HG03342 (cell line): ENCODE measurements at regions not wholly inside any gene's neighbourhood (a gene's known extent, or its start where the extent isn't known, plus 50 kb on each side); places are given as distances from the start of the nearest gene placed in this dataset.
"Not testable (repeated sequence)": the region's sequence is repeated elsewhere in the genome, so short reads cannot be mapped to it uniquely, and the experiment has no call there.

Experiments used
- ATAC-seq: cut with Tn5 transposase; IDR thresholded peaks from one replicate; pipeline ENCODE4 v1.9.1; 2021; ENCODE audit warnings: mild to moderate bottlenecking, moderate library complexity; ENCODE audit not compliant: unreplicated experiment

DNA sequence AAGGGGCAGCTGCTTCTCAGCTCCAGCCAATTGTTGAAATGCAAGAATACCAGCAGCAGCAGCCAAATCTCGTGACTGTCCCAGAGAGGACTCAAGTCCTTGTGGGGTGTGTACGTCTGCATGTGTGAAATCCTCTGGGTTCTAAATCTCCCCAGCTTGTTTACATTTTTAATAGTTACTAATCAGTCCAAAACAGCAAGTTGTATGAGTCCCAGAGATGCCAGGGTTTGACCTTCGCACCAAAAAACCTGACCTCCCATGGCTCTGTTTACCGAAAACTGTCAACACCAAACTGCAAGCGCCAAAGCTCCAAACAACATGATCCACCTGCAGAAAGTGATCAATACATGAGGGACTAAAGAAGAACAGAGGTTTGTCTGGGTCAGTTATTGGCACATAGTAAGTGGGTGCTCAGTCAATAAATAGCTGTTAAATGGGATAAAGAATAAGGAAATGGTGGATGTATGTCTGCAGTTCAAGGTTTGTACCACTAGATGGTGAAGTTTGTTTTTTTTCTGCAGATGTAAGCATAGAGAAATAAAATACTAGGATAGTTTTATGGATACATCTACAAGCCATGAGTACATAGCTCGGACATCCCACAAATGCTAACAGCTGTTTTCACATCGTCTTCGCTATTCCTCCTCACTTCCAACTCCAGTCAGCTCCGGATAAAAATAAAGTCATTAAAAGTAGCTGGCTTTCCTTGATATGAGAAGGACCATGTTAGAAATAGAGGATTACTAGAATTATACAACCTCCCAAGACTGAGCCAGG is 85.3 kb upstream of the ADRB2 start:
- peak; percentile 49 for ATAC-seq

- ATAC-seq, result not testable (repeated sequence)
Measured at GRCh38 chr5:148741766-148742165, 84.6 kb upstream of the ADRB2 start.

- not testable (repeated sequence) for ATAC-seq
Measured at GRCh38 chr5:148744380-148744779, 82.0 kb upstream of the ADRB2 start.

GRCh38 chr5:148746826-148747535 is 79.4 kb upstream of the ADRB2 start:
- peak; percentile 91 for ATAC-seq

GRCh38 chr5:148747536-148747906 is 78.9 kb upstream of the ADRB2 start:
- no peak for ATAC-seq

- no peak for ATAC-seq
Measured at GRCh38 chr5:148748702-148749392, 77.6 kb upstream of the ADRB2 start.

DNA sequence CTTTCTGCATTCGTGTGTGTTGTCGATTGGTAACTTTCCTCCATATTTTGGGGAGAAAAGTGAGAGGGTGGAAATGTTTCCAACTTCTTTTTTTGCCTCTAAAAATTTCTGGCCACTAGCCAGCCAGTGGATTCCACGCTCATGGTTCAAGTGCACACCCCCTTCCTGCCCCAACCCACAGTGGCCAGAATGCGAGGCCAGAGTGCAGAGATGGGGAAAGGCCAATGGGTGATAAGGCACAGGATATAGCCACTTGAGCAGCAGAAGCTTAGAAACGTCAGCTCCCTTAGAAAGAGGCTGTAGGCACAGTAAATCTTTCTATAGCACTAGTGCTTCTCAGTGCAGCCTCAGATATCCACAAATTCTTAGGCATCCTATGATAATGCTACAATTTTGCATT is 75.8 kb upstream of the ADRB2 start:
- ATAC-seq, result no peak

DNA sequence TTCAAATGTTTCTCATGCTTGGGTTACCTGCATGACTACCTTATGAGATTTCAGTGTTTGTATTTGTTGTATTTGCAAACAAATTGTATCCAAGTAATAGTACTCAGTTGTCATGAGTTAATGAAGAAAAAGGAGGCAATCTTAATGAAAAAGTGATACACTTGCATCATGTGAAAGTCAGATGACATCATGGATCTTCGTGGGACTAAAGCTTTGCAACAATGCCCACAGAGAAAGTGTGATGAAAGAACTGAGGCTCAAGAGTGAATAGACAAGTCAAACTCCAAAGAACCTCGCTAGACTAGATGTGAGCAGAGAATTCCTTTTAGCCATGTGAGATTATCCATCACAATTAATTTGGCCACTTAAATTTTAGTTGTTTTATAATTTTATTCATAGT is 75.4 kb upstream of the ADRB2 start:
- no peak for ATAC-seq

GRCh38 chr5:148752375-148752774 is 74.0 kb upstream of the ADRB2 start:
- ATAC-seq, result not testable (repeated sequence)

DNA sequence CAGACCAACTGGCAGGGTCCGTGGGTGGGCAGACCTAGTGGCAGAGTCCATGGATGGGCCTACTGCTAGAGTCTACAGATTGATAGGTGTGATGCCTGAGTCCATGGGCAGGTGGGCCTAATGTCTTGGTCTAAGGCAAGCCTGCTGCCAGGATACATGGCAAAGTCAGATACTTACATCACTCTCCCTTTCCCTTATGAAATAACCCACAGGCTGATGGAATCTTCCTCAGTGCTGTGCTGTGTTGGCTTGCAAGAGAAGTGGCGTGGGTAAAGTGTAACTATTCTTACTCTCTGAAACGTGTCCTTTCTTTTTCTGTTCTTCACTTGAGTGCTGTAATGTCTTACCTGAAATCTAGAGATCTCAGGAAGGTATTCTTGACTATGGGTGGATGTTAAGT is 67.3 kb upstream of the ADRB2 start:
- ATAC-seq, result no peak

DNA sequence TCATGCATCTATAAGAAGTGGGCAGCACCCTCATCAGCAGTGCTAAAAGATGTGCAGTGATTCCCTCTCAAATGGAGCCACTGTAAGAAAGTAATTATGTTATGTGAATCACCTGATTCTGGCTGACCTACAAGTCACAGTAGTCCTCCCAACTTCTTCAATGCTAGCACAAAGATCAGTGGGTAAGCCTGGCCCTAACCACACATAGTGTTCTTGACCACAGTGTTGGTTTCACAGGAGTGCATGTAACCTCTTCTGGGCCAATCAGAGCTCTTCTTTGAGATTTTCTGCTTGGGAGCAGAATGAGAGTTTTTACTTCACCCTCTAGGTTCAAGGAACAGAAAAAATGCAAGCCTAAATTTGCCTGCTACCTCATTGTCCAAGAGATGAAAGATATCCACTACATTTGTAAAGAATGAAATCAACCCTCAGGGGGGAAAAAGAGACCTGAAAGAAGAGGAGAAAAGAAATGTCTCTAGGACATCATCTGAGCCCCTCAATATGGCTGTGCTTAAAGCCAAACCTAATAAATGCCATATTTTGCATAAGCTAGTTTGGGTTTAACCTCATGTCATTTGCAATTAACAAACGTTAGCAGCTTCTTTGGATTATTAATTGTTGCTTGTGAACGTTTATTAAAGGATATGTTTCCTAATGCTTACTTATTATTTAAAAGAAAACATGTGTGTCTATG is 65.3 kb upstream of the ADRB2 start:
- peak; percentile 100 for ATAC-seq

- no peak for ATAC-seq
Measured at GRCh38 chr5:148763996-148764395, 62.4 kb upstream of the ADRB2 start.

DNA sequence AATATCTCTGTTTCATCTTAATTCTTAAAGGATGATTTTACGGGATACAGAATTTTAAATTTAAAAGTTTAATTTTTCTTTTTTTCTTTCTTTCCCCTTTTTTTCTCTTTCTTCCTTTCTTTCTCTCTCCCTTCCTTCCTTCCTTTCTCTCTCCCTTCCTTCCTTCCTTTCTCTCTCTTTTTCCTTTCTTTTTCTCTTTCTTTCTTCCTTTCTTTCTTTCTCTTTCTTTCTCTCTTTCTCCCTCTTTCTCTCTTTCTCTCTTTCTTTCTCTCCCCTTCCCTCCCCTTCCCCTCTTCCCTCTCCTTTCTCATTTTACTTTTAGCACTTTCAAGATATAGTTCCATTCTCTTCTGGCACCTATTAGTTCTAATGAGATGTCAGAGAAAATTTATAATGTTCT is 61.4 kb upstream of the ADRB2 start:
- ATAC-seq, result no peak

- ATAC-seq, result no peak
Measured at GRCh38 chr5:148768806-148769415, 57.5 kb upstream of the ADRB2 start.

DNA sequence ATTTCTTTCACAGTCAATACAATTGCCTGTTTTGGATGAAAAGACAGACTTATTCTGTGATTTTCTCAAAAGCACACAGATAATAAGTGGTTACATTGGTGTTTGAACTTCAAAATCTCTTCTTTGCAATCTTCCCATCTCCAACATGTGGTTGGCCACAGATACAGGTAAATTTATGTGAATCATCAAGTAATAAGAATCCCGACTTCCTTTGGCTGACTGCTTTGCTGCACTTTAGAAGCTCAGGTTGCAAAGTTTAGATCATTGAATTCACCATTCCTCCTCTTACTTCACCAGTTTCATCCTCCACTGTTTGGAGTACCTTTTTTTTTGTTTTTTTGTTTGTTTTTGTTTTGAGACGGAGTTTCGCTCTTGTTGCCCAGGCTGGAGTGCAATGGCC is 56.5 kb upstream of the ADRB2 start:
- ATAC-seq, result no peak

DNA sequence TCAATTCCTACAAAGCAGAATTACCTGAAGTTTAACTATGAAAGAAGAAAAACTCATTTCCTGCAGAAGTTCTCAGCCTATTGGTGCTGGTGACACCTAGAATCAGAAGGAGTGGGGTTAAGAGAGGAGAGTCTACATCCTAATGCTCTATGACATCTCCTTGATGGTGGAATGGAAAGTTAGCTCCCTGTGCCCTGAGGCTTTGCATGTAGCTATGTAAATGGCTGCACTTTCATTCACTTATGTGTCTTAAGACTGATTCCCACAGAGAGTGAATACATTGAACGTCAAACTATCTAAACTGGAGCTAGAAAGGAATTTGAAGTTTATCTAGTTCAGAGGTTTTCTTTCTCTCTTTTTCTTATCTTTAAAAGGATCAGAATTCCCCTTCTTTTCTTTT is 52.1 kb upstream of the ADRB2 start:
- no peak for ATAC-seq

- ATAC-seq, result no peak
Measured at GRCh38 chr5:148776261-148776660, 50.1 kb upstream of the ADRB2 start.
